ENCODE measurements at regions not wholly inside any gene's neighbourhood (a gene's known extent, or its start where the extent isn't known, plus 50 kb on each side); places are given as distances from the start of the nearest gene placed in this dataset.

GRCh38 chr5:58069016-58069705 lies 390.7 kb downstream of the PLK2 start:
- TF ChIP-seq, protein P1, sequence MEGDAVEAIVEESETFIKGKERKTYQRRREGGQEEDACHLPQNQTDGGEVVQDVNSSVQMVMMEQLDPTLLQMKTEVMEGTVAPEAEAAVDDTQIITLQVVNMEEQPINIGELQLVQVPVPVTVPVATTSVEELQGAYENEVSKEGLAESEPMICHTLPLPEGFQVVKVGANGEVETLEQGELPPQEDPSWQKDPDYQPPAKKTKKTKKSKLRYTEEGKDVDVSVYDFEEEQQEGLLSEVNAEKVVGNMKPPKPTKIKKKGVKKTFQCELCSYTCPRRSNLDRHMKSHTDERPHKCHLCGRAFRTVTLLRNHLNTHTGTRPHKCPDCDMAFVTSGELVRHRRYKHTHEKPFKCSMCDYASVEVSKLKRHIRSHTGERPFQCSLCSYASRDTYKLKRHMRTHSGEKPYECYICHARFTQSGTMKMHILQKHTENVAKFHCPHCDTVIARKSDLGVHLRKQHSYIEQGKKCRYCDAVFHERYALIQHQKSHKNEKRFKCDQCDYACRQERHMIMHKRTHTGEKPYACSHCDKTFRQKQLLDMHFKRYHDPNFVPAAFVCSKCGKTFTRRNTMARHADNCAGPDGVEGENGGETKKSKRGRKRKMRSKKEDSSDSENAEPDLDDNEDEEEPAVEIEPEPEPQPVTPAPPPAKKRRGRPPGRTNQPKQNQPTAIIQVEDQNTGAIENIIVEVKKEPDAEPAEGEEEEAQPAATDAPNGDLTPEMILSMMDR (IDR thresholded peaks at IDR 0.05; ENCODE audit: low read length): no peak
- no peak for TF ChIP-seq EZH2phosphoT487 (IDR thresholded peaks at IDR 0.05; ENCODE audit: low read length)

Measured in MM.1S (cell line).